HG03378 (cell line): ENCODE measurements at regions not wholly inside any gene's neighbourhood (a gene's known extent, or its start where the extent isn't known, plus 50 kb on each side); places are given as distances from the start of the nearest gene placed in this dataset.
"Not testable (repeated sequence)": the region's sequence is repeated elsewhere in the genome, so short reads cannot be mapped to it uniquely, and the experiment has no call there.

Experiments
- ATAC-seq: cut with Tn5 transposase; IDR thresholded peaks from one replicate; pipeline ENCODE4 v1.9.1; 2021; ENCODE audit warnings: mild to moderate bottlenecking, moderate library complexity; ENCODE audit not compliant: unreplicated experiment

- ATAC-seq: no peak
Observed at GRCh38 chr6:27149150-27149549, 98.4 kb upstream of the PRSS16 start.

- ATAC-seq: no peak
Observed at GRCh38 chr6:27154696-27155095, 92.8 kb upstream of the PRSS16 start.

GRCh38 chr6:27156874-27157458 is 90.5 kb upstream of the PRSS16 start:
- no peak for ATAC-seq

DNA sequence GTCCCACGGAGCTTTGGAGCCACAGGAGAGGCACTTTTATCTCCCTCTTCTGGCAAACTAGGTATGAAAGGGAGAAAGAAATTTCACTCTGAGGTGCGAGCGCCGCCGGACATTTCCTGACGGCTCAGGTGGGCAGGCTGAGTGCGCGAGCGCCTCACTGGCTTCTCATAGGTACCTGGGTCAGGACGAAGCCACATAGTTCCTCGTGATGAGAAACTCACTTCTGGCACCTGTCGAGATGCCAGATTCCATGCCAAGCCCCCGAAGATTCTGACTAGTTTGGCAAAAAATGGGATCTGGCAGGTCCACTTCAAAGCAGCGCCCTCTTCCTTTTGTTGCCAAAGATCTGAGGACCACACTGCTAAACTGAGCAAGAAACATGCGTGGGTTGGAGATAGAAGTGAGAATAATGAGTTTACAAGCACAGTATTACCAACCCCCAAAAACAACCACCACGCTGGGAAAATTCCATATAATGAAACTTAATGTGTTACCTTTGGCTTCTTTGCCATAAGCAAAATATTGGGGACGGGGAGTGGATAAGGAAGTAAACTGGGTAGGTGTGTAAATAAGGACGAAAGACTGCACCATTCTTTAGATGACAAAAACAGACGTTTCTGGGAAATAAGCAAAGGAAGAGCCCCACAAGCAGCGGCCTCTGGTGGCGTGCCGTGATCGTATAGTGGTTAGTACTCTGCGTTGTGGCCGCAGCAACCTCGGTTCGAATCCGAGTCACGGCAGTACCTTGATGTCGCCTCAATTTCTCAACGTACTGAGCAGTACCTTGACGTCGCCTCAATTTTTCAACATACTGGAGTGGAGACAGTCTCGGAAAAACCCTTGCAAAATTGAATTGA is 89.8 kb upstream of the PRSS16 start:
- peak; percentile 43 for ATAC-seq

DNA sequence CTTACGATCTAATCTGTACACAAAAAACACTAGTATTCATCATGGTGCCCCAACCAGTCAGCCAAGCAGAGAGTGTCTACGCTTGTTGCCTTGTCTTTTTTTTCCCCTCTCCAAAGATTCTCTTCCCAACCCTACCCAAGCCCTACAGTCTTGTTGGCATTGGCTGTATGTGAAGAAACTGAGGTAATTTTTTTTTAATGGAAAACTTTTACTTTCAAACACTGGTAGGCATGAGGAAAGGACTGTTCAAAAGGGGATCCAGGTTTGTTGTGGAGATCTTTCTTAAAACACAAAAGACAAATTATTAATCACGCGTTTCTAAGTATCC is 89.2 kb upstream of the PRSS16 start:
- no peak for ATAC-seq

- no peak for ATAC-seq
Observed at GRCh38 chr6:27159725-27160124, 87.8 kb upstream of the PRSS16 start.

GRCh38 chr6:27161115-27161514 is 86.4 kb upstream of the PRSS16 start:
- ATAC-seq: no peak

- no peak for ATAC-seq
Observed at GRCh38 chr6:27161603-27161945, 85.9 kb upstream of the PRSS16 start.

- ATAC-seq: no peak
Observed at GRCh38 chr6:27161946-27162603, 85.4 kb upstream of the PRSS16 start.

DNA sequence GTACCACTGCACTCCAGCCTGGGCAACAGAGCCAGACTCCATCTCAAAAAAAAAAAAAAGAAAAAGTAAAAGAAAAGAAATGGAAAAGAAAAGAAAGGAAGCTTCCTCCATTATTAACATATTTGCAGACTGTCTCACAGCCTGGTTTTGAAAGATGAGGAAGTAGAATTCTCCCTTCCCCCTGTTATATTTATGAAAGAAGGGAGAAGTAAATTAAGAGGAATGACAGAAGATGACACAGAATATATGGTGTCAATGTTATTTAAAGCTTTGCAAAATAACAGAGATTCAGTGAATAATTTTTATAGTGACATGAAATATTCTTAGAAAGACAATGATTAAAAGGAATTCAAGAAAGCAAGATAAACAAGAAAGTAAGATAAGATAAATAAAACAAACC is 83.7 kb upstream of the PRSS16 start:
- ATAC-seq: no peak

GRCh38 chr6:27168108-27168507 is 79.4 kb upstream of the PRSS16 start:
- ATAC-seq: no peak

GRCh38 chr6:27168586-27169443 is 78.7 kb upstream of the PRSS16 start:
- ATAC-seq: no peak

- ATAC-seq: not testable (repeated sequence)
Observed at GRCh38 chr6:27172524-27173231, 74.8 kb upstream of the PRSS16 start.

- ATAC-seq: not testable (repeated sequence)
Observed at GRCh38 chr6:27173232-27173601, 74.3 kb upstream of the PRSS16 start.

- no peak for ATAC-seq
Observed at GRCh38 chr6:27174958-27175357, 72.5 kb upstream of the PRSS16 start.

- no peak for ATAC-seq
Observed at GRCh38 chr6:27176096-27176495, 71.4 kb upstream of the PRSS16 start.

- peak; percentile 34 for ATAC-seq
Observed at GRCh38 chr6:27176523-27177484, 70.7 kb upstream of the PRSS16 start.

DNA sequence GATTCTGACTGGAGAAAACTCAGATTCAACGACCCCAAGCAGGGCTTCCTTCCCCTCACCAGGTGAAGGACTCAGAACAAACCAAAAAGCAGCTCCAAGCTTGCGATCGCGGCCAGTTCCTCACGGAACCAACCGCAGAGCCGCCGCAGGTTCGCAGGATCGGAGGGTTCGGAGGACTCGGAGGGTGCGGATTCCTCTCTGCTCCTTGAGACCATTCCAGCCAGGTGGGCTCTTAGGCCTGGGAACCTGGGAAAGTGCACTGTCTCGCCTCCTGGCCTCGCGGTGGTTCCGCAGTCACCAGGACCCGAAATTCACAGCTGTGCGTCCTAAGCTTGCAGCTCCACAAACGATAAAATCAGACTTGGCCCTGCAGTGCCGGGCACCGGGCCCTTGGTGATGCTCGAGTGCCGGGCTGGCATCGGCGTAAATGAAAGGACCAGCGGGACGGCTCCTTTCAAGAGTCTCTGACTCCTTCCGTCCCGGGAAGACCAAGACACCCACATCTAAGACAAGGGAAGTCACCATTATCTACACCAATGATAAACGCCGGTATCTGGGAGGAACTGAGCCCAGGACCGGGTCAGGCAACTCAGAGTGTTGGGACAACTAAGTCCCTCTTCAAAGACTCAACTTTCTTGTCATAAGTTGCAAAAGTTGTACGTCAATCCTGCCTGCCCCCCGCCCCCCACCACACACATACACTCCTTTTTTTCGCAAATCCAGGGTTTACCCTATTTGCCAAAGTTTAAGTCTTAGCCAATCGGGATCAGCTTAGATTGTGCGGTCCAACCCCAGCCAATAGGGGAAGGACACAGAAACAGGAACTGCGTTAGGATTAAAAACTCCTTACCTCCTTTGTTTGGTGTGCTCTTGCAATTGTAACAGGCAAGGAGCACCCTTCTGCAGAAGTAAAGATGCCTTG is 69.8 kb upstream of the PRSS16 start:
- peak; percentile 64 for ATAC-seq

- no peak for ATAC-seq
Observed at GRCh38 chr6:27178407-27178730, 69.1 kb upstream of the PRSS16 start.
